ENCODE measurements at regions not wholly inside any gene's neighbourhood (a gene's known extent, or its start where the extent isn't known, plus 50 kb on each side); places are given as distances from the start of the nearest gene placed in this dataset.

DNA sequence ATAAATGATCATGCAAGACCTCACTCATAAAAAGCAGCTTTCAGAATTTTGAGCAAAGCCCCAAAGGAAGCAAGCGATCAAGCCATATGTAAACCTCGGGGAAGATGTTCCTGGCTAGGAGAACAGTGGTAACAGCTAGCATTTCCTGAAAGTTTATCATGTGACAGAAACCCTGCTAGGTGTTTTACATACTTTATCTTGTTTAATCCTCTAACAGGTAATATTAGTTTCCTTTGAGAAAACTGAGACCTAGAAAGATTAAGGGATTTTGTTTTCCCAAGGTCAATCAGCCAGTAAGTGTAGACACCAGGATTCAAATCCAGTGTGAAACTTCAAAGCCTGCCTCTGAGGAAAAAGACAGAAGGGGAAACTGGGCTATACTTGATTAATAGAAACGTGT is 362.4 kb upstream of the MAF start:
- intact Hi-C loops (cut with micrococcal nuclease) = no loop called here
- H3K27ac Mint-ChIP-seq = no peak overlapping the region
- CTCF ChIA-PET = no interaction called here

DNA sequence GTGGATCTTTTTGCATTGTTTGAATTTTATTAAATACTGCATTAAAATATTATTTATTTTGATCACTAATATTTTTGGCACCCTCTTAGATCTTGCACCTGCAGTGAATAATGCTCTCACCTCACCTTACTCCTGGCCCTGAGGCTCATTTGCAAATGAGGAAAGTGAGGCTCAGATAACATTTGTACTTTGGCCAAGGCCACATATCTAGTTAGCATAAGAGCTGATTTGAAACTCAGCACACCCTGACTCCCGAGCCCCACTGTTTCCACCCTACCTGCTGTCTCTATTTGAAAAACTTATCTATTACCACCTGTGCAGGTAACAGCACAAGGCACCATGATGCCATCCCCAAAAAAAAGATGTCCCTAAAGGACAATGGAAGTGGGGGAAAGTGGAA is 358.7 kb upstream of the MAF start:
- H3K27ac ChIP-seq (ENCODE audit: low read length in 2 of 2) = no peak overlapping the region
- no peaks in the 10 kb centered on the region for H4K20me1 ChIP-seq (ENCODE audit: control insufficient read depth, insufficient read depth, low read length, poor library complexity, severe bottlenecking)
- no peaks in the 10 kb centered on the region for H3K9me3 ChIP-seq (ENCODE audit: control extremely low read depth in 1 of 3, control insufficient read depth in 2 of 3, insufficient read depth in 1 of 3, low read length in 2 of 3)
- ATAC-seq (ENCODE audit: low read depth) (no peak), DNase-seq (no peak)
- Mint-ChIP-seq H3K4me1 (no peaks in the 10 kb centered on the region), H3K27ac (no peak overlapping the region), H3K4me3 (no peak overlapping the region), H3K9me3 (ENCODE audit: insufficient read depth) (peaks cover 1% of the 10 kb centered on the region), H3K27me3 (peaks cover 8% of the 10 kb centered on the region)
- no peak overlapping the region for H3K4me2 ChIP-seq (replicated peaks; ENCODE audit: low read depth, low read length, poor library complexity, severe bottlenecking)
- H3K36me3 ChIP-seq (replicated peaks in 1 of 2; ENCODE audit: control extremely low read depth in 1 of 2, control insufficient read depth in 1 of 2, extremely low read depth in 1 of 2, insufficient read depth in 2 of 2, low read length in 1 of 2) = no peaks in the 10 kb centered on the region
- WGBS (ENCODE audit: insufficient coverage) = no CpG with 5 or more reads among the region's 1 CpG
- POLR2A ChIA-PET = no interaction called here
- CTCF ChIA-PET = no interaction called here
- no peak overlapping the region for H3K4me3 ChIP-seq (ENCODE audit: control extremely low read depth in 1 of 5, extremely low read depth in 1 of 5, insufficient read depth in 1 of 5, low read depth in 2 of 5, low read length in 4 of 5)
- TF ChIP-seq EZH2 (IDR thresholded peaks at IDR 0.05; ENCODE audit: borderline replicate concordance, insufficient read depth, low read depth, low read length, poor library complexity, severe bottlenecking) = no peak
- TF ChIP-seq, protein P1, sequence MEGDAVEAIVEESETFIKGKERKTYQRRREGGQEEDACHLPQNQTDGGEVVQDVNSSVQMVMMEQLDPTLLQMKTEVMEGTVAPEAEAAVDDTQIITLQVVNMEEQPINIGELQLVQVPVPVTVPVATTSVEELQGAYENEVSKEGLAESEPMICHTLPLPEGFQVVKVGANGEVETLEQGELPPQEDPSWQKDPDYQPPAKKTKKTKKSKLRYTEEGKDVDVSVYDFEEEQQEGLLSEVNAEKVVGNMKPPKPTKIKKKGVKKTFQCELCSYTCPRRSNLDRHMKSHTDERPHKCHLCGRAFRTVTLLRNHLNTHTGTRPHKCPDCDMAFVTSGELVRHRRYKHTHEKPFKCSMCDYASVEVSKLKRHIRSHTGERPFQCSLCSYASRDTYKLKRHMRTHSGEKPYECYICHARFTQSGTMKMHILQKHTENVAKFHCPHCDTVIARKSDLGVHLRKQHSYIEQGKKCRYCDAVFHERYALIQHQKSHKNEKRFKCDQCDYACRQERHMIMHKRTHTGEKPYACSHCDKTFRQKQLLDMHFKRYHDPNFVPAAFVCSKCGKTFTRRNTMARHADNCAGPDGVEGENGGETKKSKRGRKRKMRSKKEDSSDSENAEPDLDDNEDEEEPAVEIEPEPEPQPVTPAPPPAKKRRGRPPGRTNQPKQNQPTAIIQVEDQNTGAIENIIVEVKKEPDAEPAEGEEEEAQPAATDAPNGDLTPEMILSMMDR (IDR thresholded peaks at IDR 0.05) = no peak
- H3K9ac ChIP-seq (ENCODE audit: low read length) = no peak overlapping the region
- H3K79me2 ChIP-seq (ENCODE audit: control insufficient read depth, insufficient read depth, low read length) = no peaks in the 10 kb centered on the region
- no peaks in the 10 kb centered on the region for H3K27me3 ChIP-seq (replicated peaks in 1 of 4; ENCODE audit: control extremely low read depth in 1 of 4, control insufficient read depth in 3 of 4, insufficient read depth in 4 of 4, low read length in 3 of 4)
- H3K4me1 ChIP-seq (ENCODE audit: control insufficient read depth in 2 of 2, insufficient read depth in 2 of 2, low read length in 2 of 2) = no peaks in the 10 kb centered on the region
- no peak overlapping the region for H2AFZ ChIP-seq (ENCODE audit: insufficient read depth, low read depth, low read length, poor library complexity, severe bottlenecking)
- intact Hi-C loops (cut with micrococcal nuclease) = no loop called here

More for the DNA sequence above, 362.4 kb upstream of the MAF start:
- no peak overlapping the region for H3K4me3 Mint-ChIP-seq
- no peaks in the 10 kb centered on the region for H3K27me3 ChIP-seq (replicated peaks in 1 of 4; ENCODE audit: control extremely low read depth in 1 of 4, control insufficient read depth in 3 of 4, insufficient read depth in 4 of 4, low read length in 3 of 4)
- ATAC-seq (ENCODE audit: low read depth) = no peak
- no peaks in the 10 kb centered on the region for H3K4me1 Mint-ChIP-seq
- H3K36me3 ChIP-seq (replicated peaks in 1 of 2; ENCODE audit: control extremely low read depth in 1 of 2, control insufficient read depth in 1 of 2, extremely low read depth in 1 of 2, insufficient read depth in 2 of 2, low read length in 1 of 2) = no peaks in the 10 kb centered on the region
- no peak for DNase-seq
- H3K4me3 ChIP-seq (ENCODE audit: control extremely low read depth in 1 of 5, extremely low read depth in 1 of 5, insufficient read depth in 1 of 5, low read depth in 2 of 5, low read length in 4 of 5) = no peak overlapping the region
- POLR2A ChIA-PET = no interaction called here
- no peaks in the 10 kb centered on the region for H3K9me3 Mint-ChIP-seq (ENCODE audit: insufficient read depth)
- no peak overlapping the region for H3K27ac ChIP-seq (ENCODE audit: low read length in 2 of 2)
- no peak overlapping the region for H3K4me2 ChIP-seq (replicated peaks; ENCODE audit: low read depth, low read length, poor library complexity, severe bottlenecking)
- H3K79me2 ChIP-seq (ENCODE audit: control insufficient read depth, insufficient read depth, low read length) = no peaks in the 10 kb centered on the region
- H2AFZ ChIP-seq (ENCODE audit: insufficient read depth, low read depth, low read length, poor library complexity, severe bottlenecking) = no peak overlapping the region
- no peaks in the 10 kb centered on the region for H4K20me1 ChIP-seq (ENCODE audit: control insufficient read depth, insufficient read depth, low read length, poor library complexity, severe bottlenecking)
- WGBS (ENCODE audit: insufficient coverage) = no CpG with 5 or more reads among the region's 3 CpGs
- no peaks in the 10 kb centered on the region for H3K4me1 ChIP-seq (ENCODE audit: control insufficient read depth in 2 of 2, insufficient read depth in 2 of 2, low read length in 2 of 2)
- H3K9ac ChIP-seq (ENCODE audit: low read length) = no peak overlapping the region
- peaks cover 8% of the 10 kb centered on the region for H3K27me3 Mint-ChIP-seq
- H3K9me3 ChIP-seq (ENCODE audit: control extremely low read depth in 1 of 3, control insufficient read depth in 2 of 3, insufficient read depth in 1 of 3, low read length in 2 of 3) = no peaks in the 10 kb centered on the region
- no peak for TF ChIP-seq EZH2 (IDR thresholded peaks at IDR 0.05; ENCODE audit: borderline replicate concordance, insufficient read depth, low read depth, low read length, poor library complexity, severe bottlenecking)
- TF ChIP-seq, protein P1 (IDR thresholded peaks at IDR 0.05) = no peak
